ENCODE measurements at regions not wholly inside any gene's neighbourhood (a gene's known extent, or its start where the extent isn't known, plus 50 kb on each side); places are given as distances from the start of the nearest gene placed in this dataset.
A peak's percentile ranks its signal among the peaks of the same experiment; 100 is the strongest.

GRCh38 chr12:30153981-30154380 lies 370.2 kb upstream of the TMTC1 start:
- Mint-ChIP-seq H3K27ac (ENCODE audit: unreplicated experiment) (no peak overlapping the region), H3K36me3 (ENCODE audit: unreplicated experiment) (peaks cover 2% of the 10 kb centered on the region), H3K9me3 (ENCODE audit: unreplicated experiment) (peaks cover 3% of the 10 kb centered on the region), H3K4me1 (ENCODE audit: unreplicated experiment) (peaks cover 11% of the 10 kb centered on the region), H3K4me3 (ENCODE audit: unreplicated experiment) (no peak overlapping the region), H3K27me3 (ENCODE audit: unreplicated experiment) (no peaks in the 10 kb centered on the region)
- DNase-seq (ENCODE audit: extremely low spot score, unreplicated experiment), result no peak
- TF ChIP-seq CTCF (IDR thresholded peaks at IDR 0.05), result no peak

DNA sequence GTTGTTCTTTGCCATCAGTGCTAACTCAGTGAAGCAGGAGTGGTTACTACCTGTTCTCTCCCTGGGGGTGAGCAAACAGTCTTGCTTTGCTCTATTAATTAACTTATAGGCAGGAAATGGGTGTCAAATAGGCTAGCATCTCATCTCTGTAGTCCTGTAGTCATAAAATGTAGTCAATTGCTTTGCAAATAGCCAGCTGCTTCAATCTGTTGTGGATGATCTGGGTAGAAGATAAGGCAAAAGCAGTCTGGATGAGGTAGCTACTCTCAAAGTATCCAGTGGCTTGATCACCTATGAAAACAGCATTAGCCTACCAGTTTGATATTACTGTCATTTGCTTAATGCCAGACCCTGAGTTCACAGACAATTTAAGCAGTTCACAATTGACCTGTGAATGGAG lies 369.0 kb upstream of the TMTC1 start:
- Mint-ChIP-seq H3K4me3 (ENCODE audit: unreplicated experiment) (no peak overlapping the region), H3K36me3 (ENCODE audit: unreplicated experiment) (peaks cover 2% of the 10 kb centered on the region), H3K27me3 (ENCODE audit: unreplicated experiment) (no peaks in the 10 kb centered on the region), H3K27ac (ENCODE audit: unreplicated experiment) (no peak overlapping the region), H3K4me1 (ENCODE audit: unreplicated experiment) (peaks cover 11% of the 10 kb centered on the region), H3K9me3 (ENCODE audit: unreplicated experiment) (peaks cover 3% of the 10 kb centered on the region)
- DNase-seq (ENCODE audit: extremely low spot score, unreplicated experiment), result no peak
- no peak for TF ChIP-seq CTCF (IDR thresholded peaks at IDR 0.05)

GRCh38 chr12:30151831-30152230 lies 368.1 kb upstream of the TMTC1 start:
- H3K27me3 Mint-ChIP-seq (ENCODE audit: unreplicated experiment), result no peaks in the 10 kb centered on the region
- H3K27ac Mint-ChIP-seq (ENCODE audit: unreplicated experiment), result no peak overlapping the region
- peaks cover 3% of the 10 kb centered on the region for H3K9me3 Mint-ChIP-seq (ENCODE audit: unreplicated experiment)
- DNase-seq (ENCODE audit: extremely low spot score, unreplicated experiment), result no peak
- H3K4me1 Mint-ChIP-seq (ENCODE audit: unreplicated experiment), result peaks cover 11% of the 10 kb centered on the region
- no peak for TF ChIP-seq CTCF (IDR thresholded peaks at IDR 0.05)
- H3K4me3 Mint-ChIP-seq (ENCODE audit: unreplicated experiment), result no peak overlapping the region
- peaks cover 2% of the 10 kb centered on the region for H3K36me3 Mint-ChIP-seq (ENCODE audit: unreplicated experiment)

GRCh38 chr12:30146561-30146960 lies 362.8 kb upstream of the TMTC1 start:
- no peak for TF ChIP-seq CTCF (IDR thresholded peaks at IDR 0.05)
- H3K4me3 Mint-ChIP-seq (ENCODE audit: unreplicated experiment), result no peak overlapping the region
- no peak for DNase-seq (ENCODE audit: extremely low spot score, unreplicated experiment)
- no peaks in the 10 kb centered on the region for H3K27me3 Mint-ChIP-seq (ENCODE audit: unreplicated experiment)
- no peak overlapping the region for H3K27ac Mint-ChIP-seq (ENCODE audit: unreplicated experiment)
- no peaks in the 10 kb centered on the region for H3K9me3 Mint-ChIP-seq (ENCODE audit: unreplicated experiment)
- no peaks in the 10 kb centered on the region for H3K36me3 Mint-ChIP-seq (ENCODE audit: unreplicated experiment)
- H3K4me1 Mint-ChIP-seq (ENCODE audit: unreplicated experiment), result peaks cover 22% of the 10 kb centered on the region

GRCh38 chr12:30145684-30146032 lies 361.9 kb upstream of the TMTC1 start:
- Mint-ChIP-seq H3K36me3 (ENCODE audit: unreplicated experiment) (no peaks in the 10 kb centered on the region), H3K27me3 (ENCODE audit: unreplicated experiment) (no peaks in the 10 kb centered on the region), H3K27ac (ENCODE audit: unreplicated experiment) (peak overlapping the region; percentile 27), H3K4me3 (ENCODE audit: unreplicated experiment) (no peak overlapping the region), H3K4me1 (ENCODE audit: unreplicated experiment) (peaks cover 22% of the 10 kb centered on the region), H3K9me3 (ENCODE audit: unreplicated experiment) (no peaks in the 10 kb centered on the region)
- no peak for TF ChIP-seq CTCF (IDR thresholded peaks at IDR 0.05)
- no peak for DNase-seq (ENCODE audit: extremely low spot score, unreplicated experiment)

All from osteocyte (in vitro differentiated cells).